ENCODE measurements at regions not wholly inside any gene's neighbourhood (a gene's known extent, or its start where the extent isn't known, plus 50 kb on each side); places are given as distances from the start of the nearest gene placed in this dataset.
"Not testable (repeated sequence)": the region's sequence is repeated elsewhere in the genome, so short reads cannot be mapped to it uniquely, and the experiment has no call there.

- DNase-seq: no peak
These were observed 776.7 kb downstream of the NXPH1 start for GRCh38 chr7:9210114-9210513.

DNA sequence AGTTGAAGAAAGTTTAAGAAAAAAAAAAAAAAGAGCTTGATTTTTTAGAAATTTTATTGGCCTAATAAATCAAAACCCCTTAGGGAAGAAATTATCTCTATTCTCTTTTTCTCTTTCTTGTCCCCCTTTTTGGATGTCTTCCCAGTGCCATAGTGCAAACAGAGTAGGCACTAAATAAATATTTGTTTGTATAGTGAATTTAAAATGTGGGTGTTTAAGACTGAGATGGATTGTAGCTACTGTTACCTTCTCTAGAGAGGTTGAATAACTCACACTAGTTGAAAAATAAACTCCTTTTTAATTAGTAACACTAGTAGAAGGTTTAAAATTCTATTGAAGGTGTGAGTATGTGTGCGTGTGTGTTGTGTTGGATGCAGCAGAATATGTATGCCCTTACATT lies 783.8 kb downstream of the NXPH1 start:
- DNase-seq: no peak

DNA sequence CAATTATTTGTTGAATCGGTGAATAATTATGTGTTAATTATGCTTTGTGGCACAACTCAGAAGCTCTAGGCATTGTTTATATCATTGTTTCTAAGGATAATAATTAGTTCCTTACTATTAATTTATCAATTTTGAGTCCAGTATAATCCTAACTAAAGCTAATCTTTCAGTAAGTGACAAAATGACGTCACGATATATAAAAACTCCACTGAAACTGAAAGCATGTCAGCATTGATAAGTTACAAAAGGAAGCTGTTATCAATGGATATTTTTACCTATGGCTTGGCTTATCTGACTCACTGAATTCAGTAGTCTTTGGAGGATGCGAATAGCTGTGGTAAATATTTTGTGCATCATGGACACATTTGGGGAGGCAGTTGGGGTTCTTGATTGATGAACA lies 793.1 kb downstream of the NXPH1 start:
- DNase-seq: no peak

DNA sequence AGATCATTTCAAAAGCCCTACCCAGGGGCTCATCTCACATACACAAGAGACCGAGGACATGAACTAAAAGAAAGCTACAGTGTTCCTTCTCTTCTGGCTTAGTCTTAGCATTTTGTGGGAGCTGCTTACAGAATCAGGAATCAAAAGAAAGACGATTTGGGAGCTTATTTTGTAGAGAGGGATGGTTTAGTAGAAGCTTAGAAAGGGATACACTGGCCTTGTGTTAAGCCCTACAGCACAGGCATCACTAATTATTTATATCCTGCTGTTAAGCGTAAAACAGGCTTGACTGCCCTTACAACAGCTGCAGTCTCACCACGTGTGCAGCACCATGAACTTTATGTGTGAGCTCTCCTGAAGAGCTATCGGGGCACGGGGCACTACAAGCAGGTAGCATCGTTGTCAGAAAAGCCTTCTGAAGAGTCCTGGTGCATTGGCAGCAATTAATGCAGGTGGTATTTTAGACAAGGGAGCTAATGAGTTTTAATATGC lies 798.3 kb downstream of the NXPH1 start:
- peak; percentile 19 for DNase-seq

DNA sequence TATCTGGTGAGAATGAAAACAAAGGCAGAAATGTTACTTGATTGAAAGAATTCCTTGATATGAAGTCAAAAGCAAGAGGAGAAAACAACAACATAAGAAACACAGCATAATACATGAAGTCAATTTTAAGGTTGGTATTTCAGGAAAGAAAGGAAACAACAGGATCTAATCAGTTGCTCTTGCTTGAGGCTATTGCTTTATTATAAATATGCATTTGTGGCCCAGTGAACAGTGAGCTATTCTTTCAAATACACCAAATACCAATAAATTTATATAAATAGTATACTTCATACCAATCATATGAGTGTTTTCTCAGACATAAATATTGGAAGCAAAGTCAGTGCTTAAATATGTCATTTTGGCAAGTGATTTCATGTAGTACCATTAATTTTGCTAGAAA lies 806.6 kb downstream of the NXPH1 start:
- no peak for DNase-seq

- no peak for DNase-seq
These were observed 808.4 kb downstream of the NXPH1 start for GRCh38 chr7:9241826-9242225.

DNA sequence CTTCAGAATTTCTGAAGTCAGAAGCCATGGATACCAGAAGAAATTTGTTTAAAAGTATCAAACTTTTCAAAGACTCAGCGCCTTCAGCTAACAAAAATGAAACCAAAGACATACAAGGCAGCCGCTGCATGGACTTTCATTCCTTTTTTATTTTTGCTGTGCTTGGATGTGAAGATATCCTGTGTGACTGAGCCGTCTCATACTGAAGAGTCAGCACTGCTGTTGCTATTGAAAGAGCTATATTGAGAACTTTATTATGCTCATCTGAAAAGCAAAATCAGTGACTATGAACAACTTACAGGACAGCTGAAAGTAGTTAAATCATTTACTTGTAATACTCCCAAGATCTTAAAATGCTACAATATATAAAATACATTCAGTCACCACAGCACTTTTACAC lies 809.2 kb downstream of the NXPH1 start:
- no peak for DNase-seq

DNA sequence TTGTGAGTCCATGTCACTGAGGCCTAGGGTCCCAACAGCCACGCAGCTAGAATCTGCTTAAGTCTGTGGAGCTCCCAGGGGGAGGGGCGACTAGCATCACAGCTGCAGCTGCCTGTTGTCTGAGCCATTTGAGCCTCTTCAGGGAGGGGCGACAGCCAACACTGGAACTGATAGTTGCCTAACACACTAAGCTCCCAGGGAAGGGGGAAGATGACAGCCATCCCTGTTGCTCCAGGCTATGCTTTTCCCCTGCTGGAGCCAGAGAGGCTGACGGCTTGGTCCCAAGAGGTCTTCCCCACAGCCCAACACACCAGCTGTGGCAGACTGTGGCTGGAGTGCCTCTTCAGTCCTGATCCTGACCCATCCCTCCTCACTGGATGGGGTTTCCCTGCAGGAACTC lies 817.5 kb downstream of the NXPH1 start:
- no peak for DNase-seq

GRCh38 chr7:9264395-9264794 lies 831.0 kb downstream of the NXPH1 start:
- no peak for DNase-seq

DNA sequence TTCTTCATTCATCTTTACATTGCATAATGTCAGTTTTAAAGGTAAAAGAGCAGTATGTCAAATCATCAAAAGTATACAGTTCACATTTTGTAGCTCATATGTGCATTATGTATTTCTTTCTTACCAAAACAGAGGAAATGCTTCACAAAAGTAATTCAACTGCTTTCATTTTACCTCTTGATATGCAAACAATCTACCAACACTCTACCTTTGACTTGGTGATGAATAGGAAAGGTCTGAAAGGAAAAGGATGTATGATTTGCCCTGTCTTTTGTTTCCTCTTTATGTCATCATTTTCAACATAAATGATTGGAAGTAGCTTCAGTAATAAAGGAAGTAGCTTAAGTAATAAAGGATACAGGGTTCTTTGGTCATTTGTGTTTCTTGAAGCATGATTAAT lies 846.7 kb downstream of the NXPH1 start:
- no peak for DNase-seq

DNA sequence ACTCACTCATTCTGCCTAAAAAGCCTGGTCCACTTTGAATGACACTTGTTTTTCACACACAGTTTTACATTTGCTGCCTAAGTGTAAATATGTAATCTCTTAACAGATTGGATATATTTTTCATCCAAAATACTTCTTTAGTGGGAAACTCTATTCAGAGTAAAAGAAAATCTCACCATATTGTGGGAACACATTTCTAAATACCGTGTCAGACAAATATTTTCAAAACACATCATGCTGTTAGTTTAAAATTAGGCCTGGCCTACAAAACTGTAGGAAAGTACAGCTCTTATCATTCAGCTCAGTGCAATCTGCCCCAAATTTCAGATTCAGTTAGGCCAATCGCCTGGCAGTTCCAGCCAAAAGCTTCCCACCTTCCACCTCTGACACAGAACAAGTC lies 849.8 kb downstream of the NXPH1 start:
- no peak for DNase-seq

DNA sequence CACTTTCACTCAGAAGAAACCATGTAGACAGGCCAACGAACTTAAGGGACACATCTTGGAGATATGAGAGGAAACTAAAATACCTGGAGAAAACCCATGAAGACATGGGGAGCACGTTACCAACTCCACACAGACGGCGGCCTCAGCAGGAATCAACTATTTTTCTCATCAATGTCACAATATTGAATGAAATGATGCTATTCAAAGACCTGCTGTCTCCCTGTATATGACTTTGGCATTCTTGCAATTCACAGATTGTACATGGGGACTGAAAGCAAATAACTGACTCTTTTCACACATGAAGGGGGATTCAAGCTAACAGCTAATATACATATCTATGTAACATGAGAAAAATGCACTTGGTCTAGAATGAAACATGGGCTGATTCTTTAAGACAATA lies 869.0 kb downstream of the NXPH1 start:
- no peak for DNase-seq

DNA sequence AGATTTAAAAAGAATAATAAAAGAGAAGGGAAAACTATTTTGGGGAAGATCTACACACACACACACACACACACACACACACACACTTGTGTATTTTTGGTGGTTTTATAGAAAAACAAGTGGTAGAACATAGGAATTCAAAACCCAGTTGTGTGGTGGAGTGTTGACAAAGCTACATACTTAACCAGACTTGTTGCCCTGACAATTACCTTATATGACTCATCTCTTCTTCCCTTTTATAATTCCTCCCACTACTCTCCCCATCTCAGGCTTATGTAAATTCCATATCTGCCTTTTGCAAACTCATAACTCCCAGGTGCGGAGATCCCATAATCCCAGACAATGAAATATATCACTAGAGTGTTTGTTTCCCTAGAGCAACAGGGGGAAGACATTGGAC lies 873.7 kb downstream of the NXPH1 start:
- no peak for DNase-seq

DNA sequence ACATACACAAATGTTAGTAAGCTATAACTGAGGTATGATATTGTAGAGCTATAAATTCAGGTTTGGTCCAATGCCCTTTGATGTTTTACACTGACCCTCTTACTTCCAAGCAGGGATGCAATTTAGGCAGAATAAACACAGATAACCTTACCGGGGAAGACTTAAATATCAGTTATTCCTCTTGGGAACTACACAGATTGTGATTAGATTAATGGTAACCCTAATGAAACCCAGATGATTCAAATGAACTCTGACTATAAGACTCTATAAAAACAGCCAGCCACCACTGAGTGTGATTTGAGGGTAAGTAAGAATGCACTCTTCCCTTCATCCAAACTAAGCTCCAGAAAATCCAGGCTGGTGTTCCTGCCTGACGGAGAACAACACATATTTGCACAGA lies 891.1 kb downstream of the NXPH1 start:
- DNase-seq: no peak

- DNase-seq: no peak
These were observed 894.9 kb downstream of the NXPH1 start for GRCh38 chr7:9328296-9328695.

DNA sequence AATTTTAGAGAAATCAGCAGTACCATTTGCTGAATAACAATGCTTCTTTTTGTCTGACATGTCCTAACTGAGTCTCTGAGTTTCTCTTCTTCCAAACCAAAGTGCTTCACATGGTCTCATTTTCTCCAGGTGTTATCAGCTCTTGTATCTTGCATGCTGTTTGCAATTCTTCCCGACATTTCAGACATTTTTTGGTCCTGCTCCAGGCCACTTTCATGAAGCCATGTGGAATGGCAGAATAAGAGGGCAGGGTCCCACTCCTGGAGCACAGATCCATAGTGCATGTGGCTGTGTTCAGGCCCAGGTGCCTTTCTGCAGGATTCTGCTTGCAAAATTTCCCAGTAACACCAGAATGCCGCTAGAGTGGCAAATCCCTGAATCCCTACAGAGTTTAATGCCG lies 916.2 kb downstream of the NXPH1 start:
- DNase-seq: no peak

- DNase-seq: no peak
These were observed 957.8 kb downstream of the NXPH1 start for GRCh38 chr7:9391221-9391620.

GRCh38 chr7:9391984-9392383 lies 958.6 kb downstream of the NXPH1 start:
- DNase-seq: no peak

DNA sequence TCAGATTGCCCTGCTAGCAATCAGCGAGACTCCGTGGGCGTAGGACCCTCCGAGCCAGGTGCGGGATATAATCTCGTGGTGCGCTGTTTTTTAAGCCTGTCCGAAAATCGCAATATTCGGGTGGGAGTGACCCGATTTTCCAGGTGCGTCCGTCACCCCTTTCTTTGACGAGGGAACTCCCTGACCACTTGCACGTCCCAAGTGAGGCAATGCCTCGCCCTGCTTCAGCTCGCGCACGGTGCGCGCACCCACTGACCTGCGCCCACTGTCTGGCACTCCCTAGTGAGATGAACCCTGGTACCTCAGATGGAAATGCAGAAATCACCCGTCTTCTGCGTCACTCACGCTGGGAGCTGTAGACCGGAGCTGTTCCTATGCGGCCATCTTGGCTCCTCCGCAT lies 971.0 kb downstream of the NXPH1 start:
- not testable (repeated sequence) for DNase-seq

DNA sequence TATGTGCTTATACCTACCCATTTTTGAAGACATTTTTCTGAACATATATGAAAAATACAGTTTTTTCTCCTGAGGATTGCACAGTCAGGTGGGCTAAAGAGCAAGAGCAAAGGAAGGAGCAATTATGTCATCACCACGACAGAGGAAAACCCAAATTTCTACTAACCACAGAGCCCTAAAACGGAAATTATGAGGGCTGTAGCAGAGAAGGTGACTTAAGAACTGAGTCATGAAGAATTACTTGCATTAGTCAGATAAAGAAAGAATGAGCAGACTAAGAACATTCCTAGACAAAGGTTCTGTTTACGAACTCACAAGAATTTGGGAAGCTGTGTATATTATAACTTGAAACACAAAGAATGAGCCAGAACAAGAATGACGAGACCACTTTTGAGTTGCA lies 974.4 kb downstream of the NXPH1 start:
- no peak for DNase-seq

DNA sequence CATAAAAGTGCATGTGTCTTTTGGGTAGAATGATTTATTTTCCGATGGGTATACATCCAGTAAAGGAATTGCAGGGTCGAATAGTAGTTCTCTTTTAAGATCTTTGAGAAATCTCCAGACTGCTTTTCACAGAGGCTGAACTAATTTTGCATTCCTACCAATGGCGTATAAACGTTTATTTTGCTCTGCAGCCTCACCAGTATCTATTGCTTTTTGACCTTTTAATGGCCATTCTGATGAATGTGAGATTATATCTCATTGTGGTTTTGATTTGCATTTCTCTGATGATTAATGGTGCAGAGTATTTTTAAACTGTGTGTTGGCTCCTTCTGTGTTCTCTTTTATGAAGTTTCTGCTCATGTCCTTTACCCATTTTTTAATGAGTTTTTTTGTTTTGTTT lies 1020.1 kb downstream of the NXPH1 start:
- DNase-seq: no peak

DNA sequence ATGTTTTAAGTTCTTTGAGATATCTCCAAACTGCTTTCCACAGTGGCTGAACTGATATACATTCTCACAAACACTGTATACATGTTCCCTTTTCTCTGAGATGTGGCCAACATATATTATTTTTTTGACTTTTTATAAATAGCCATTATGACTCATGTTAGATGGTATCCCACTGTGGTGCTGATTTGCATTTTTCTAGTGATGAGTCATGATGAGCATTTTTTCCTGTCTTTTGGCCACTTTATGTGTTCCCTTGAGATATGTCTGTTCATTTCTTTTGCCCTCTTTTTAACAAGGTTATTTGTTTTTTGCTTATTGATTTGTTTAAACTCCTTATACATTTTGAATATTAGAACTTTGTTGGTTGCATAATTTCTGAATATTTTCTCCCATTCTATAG lies 1055.1 kb downstream of the NXPH1 start:
- no peak for DNase-seq

DNA sequence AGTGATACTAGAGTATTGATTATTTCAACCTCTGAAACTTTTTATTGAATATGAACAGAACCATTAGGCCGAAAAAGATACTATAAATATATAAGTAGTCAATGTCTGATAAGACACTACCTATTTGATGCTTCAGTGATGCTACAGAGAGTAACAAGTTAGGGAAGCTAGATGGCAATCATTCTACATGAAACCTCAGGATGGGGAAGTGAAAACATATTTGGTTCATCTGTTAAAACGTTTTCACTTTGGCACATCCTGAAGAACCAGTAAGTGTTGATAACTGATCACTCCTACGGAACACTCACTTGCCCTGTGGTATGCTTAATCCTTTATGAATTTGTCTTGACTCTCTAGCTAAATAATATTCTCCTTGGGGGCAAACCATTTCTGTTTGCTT lies 1064.9 kb downstream of the NXPH1 start:
- no peak for DNase-seq

DNA sequence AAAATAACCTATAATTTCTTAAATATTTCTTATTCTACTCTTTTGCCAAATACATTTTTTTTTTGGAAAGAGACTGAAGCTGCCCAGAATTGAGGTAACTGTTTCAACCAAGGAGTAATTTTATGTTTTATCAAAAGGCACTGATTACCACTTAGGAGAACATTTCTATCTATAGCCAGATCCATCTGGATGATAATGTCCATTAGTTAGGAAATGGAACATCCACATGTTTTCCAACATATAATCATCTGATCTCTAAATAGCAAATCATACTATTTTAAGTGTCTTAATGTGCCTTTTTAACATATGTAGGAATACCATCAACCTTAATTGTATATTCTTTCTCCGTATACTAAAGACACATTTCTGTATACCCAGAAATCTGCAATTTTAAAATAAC lies 1068.9 kb downstream of the NXPH1 start:
- DNase-seq: no peak

GRCh38 chr7:9504678-9505077 lies 1071.3 kb downstream of the NXPH1 start:
- no peak for DNase-seq
